ENCODE measurements at regions not wholly inside any gene's neighbourhood (a gene's known extent, or its start where the extent isn't known, plus 50 kb on each side); places are given as distances from the start of the nearest gene placed in this dataset.

- TF ChIP-seq ZNF70 (CRISPR knock-in tag; IDR thresholded peaks at IDR 0.05) = no peak
- no peak for TF ChIP-seq GLIS3 (CRISPR knock-in tag; IDR thresholded peaks at IDR 0.05)
- no peak for TF ChIP-seq ISL1 (CRISPR knock-in tag; IDR thresholded peaks at IDR 0.05)
- no peak for TF ChIP-seq CSRNP3 (CRISPR knock-in tag; IDR thresholded peaks at IDR 0.05)
- TF ChIP-seq ARNTL (CRISPR knock-in tag; IDR thresholded peaks at IDR 0.05; ENCODE audit: borderline replicate concordance, low read depth) = no peak
- no peak for TF ChIP-seq ZFP3 (CRISPR knock-in tag; IDR thresholded peaks at IDR 0.05)
- no peak for TF ChIP-seq ZC3H10 (CRISPR knock-in tag; IDR thresholded peaks at IDR 0.05)
- no peak for TF ChIP-seq OSR1 (CRISPR knock-in tag; IDR thresholded peaks at IDR 0.05)
- no peak for TF ChIP-seq ESRRG (CRISPR knock-in tag; IDR thresholded peaks at IDR 0.05)
- TF ChIP-seq TSHZ2 (CRISPR knock-in tag; IDR thresholded peaks at IDR 0.05) = no peak
These were observed 960.2 kb downstream of the TUSC7 start for GRCh38 chr3:117669774-117670173.

All from SK-N-SH treated with all-trans-retinoic acid at 6 μM for 48 hours (cell line).